GM18505 (cell line): ENCODE measurements at regions not wholly inside any gene's neighbourhood (a gene's known extent, or its start where the extent isn't known, plus 50 kb on each side); places are given as distances from the start of the nearest gene placed in this dataset.
"Not testable (repeated sequence)": the region's sequence is repeated elsewhere in the genome, so short reads cannot be mapped to it uniquely, and the experiment has no call there.

Experiments
- ATAC-seq: cut with Tn5 transposase; IDR thresholded peaks from one replicate; pipeline ENCODE4 v1.9.1; 2021; ENCODE audit not compliant: unreplicated experiment
- POLR2A ChIP-seq: IDR thresholded peaks from 4 replicates; pipeline ENCODE4 v1.6.1; 2011; ENCODE audit warnings: borderline replicate concordance; ENCODE audit not compliant: insufficient read depth, insufficient read length; ENCODE audit errors: extremely low read depth

DNA sequence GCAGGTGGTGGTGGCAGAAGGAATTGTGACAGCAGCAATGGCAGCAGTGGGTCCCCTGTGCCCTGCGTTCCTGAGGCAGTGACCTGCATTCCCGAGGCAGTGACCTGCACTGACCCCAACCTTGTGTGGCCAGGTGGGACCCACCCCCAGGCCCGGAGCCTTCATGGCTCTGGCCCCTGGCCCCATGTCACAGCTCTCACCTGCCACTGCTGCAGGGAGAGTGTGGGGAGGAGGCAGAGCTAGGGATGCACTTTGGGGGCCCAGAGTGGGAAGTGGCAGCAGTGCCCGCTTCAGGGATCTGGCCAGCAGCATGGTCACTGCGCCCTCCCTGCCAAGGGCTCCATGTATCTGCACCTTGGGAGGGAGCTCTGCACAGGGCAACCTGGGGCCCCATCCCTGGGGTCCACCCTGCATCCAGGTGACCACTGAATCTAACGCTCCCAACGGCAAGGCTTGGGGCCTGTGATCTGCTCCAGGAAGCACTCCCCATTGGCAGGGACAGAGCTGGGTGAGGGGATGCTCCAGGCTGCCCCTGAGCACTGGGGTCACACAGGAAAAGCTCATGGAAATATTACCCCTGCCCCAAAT is 618.6 kb downstream of the RWDD3 start:
- no peak for TF ChIP-seq POLR2A
- ATAC-seq: no peak

GRCh38 chr1:95854457-95854856 is 620.4 kb downstream of the RWDD3 start:
- TF ChIP-seq POLR2A: no peak
- no peak for ATAC-seq

DNA sequence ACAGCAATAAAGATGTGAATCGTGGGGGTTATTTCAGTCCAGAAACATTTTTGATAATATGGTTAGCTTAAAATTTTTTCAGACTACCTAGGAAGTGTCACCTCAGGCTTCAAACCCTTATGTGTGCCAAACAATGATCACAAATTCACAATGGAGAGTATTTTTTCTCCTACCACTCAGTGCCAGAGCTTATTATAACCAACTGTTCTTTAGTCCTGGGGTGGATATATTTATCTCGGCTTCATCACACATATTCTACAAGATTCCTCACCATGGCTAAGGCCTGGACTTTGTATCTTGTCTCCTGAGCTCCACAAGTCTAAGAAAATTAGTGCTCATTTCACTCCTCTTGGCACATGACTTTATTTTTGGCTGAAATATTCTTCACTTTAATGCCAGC is 629.1 kb downstream of the RWDD3 start:
- no peak for TF ChIP-seq POLR2A
- ATAC-seq: no peak

DNA sequence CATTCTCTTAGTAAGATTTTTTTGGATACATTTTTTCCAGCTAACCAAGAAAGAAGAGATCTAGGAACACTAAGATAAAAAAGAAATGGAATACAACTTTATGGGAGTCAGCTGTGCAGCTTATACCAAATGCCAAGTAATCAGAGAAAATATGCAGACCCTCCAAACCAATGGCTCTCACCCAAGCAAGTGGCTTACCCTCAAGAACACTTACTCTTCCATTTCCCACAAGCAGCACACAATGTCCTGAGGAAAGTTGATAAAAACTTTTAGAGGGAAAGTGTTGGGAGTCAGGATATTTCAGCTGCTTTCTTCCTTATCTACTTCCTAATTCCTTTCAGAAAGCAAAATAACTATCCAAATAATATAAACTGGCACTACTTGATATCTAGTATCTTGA is 631.8 kb downstream of the RWDD3 start:
- TF ChIP-seq POLR2A: no peak
- no peak for ATAC-seq

GRCh38 chr1:95876276-95876675 is 642.3 kb downstream of the RWDD3 start:
- no peak for TF ChIP-seq POLR2A
- ATAC-seq: no peak

DNA sequence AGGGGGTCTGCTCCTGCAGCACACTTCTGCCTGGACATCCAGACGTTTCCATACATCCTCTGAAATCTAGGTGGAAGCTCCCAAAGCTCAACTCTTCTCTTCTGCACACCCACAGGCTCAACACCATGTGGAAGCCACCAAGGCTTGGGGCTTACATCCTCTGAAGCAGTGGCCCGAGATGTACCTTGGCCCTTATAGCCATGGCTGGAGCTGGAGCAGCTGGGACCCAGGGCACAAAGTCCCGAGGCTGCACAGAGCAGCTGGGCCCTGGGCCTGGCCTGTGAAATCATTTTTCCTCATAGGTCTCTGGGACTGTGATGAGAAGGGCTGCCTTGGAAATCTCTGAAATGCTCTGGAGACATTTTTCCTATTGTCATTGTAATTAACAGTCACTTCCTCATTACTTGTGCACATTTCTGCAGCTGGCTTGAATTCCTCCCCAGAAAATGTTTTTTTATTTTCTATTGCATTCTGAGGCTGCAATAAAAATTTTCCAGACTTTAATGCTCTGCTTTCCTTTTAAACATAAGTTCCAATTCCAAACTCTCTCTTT is 645.6 kb downstream of the RWDD3 start:
- ATAC-seq: no peak
- no peak for TF ChIP-seq POLR2A

DNA sequence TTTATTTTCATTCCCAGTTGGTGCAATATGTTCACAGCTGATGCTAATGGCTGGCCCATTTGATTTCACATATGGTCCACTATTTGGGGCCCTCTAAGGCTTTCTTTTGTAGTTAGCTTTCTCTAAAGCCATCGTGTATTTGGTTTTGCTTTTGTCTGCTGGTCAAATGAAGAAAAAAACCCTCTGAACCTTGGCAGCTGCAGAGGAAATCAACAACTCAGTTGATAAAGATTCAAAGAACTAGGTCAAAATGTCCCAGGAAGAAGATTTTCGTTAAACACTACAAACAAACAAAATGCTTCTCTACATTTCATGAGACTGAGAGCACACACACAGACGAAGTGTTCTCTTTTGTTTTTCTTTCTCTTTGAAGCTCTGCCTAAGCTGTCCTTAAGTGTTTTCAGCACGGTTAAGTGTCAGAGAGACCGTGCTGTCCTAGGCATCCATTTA is 655.0 kb downstream of the RWDD3 start:
- no peak for TF ChIP-seq POLR2A

GRCh38 chr1:95889400-95889799 is 655.4 kb downstream of the RWDD3 start:
- TF ChIP-seq POLR2A: no peak
- no peak for ATAC-seq

More for the DNA sequence above, 655.0 kb downstream of the RWDD3 start:
- no peak for ATAC-seq

DNA sequence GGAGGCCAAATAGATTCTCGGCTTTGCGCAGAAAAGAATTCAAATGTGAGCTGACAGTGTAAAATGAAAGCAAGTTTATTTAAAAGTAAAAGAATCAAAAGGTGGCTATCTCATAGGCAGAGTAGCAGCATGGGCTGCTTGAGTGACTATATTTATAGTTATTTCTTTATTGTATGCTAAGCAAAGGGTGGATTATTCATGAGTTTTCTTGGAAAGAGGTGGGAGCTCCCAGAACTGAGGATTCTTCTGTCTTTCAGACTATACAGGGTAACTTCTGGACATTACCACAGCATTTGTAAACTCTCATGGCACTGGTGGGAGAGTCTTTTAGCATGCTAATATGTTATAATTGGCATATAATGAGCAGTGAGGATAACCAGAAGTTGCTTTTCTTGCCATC is 659.9 kb downstream of the RWDD3 start:
- TF ChIP-seq POLR2A: no peak
- ATAC-seq: no peak

- no peak for TF ChIP-seq POLR2A
- no peak for ATAC-seq
Observed at GRCh38 chr1:95903060-95903459, 669.0 kb downstream of the RWDD3 start.

GRCh38 chr1:95905818-95906395 is 671.9 kb downstream of the RWDD3 start:
- TF ChIP-seq POLR2A: no peak
- ATAC-seq: no peak

DNA sequence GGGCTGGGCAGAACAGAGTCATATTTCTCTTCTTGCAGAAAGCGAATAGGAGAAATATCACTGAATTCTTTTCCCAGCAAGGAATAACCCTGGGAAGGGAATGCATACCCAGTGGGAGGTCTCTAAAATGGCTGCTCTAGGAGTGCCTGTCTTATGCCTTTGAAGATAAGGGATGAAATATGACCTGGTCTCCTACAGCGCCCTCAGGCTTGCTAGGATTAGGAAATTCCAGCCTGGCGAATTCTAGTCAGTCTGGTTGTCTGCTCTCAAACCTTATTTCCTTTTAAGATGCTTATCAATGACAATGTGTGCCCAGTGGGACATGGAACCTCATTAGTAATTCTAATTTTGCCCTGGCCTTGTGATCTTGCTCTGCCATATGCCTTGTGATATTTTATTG is 677.7 kb downstream of the RWDD3 start:
- not testable (repeated sequence) for ATAC-seq

GRCh38 chr1:95916616-95917015 is 682.6 kb downstream of the RWDD3 start:
- ATAC-seq: no peak
- no peak for TF ChIP-seq POLR2A

- no peak for ATAC-seq
- TF ChIP-seq POLR2A: no peak
Observed at GRCh38 chr1:95924684-95925083, 690.7 kb downstream of the RWDD3 start.
